ENCODE measurements at regions not wholly inside any gene's neighbourhood (a gene's known extent, or its start where the extent isn't known, plus 50 kb on each side); places are given as distances from the start of the nearest gene placed in this dataset.

GRCh38 chr4:128359422-128359821 is 71.8 kb upstream of the PGRMC2 start:
- Histone ChIP-seq H3K27me3 (no peaks in the 10 kb centered on the region), H3K9me3 (no peaks in the 10 kb centered on the region), H3K4me3 (ENCODE audit: low read depth, low read length) (no peak overlapping the region), H3K36me3 (no peaks in the 10 kb centered on the region), H3K4me1 (peaks cover 31% of the 10 kb centered on the region)
- no peak for TF ChIP-seq CTCF (IDR thresholded peaks at IDR 0.05; ENCODE audit: low read depth, low read length)
- no peak for DNase-seq

- no peak for TF ChIP-seq CTCF (IDR thresholded peaks at IDR 0.05; ENCODE audit: low read depth, low read length)
- H3K27me3 ChIP-seq = no peaks in the 10 kb centered on the region
- DNase-seq = no peak
- H3K9me3 ChIP-seq = no peaks in the 10 kb centered on the region
- H3K36me3 ChIP-seq = no peaks in the 10 kb centered on the region
- H3K4me3 ChIP-seq (ENCODE audit: low read depth, low read length) = no peak overlapping the region
- H3K4me1 ChIP-seq = peaks cover 36% of the 10 kb centered on the region
Measured at GRCh38 chr4:128358913-128359279, 71.3 kb upstream of the PGRMC2 start.

DNA sequence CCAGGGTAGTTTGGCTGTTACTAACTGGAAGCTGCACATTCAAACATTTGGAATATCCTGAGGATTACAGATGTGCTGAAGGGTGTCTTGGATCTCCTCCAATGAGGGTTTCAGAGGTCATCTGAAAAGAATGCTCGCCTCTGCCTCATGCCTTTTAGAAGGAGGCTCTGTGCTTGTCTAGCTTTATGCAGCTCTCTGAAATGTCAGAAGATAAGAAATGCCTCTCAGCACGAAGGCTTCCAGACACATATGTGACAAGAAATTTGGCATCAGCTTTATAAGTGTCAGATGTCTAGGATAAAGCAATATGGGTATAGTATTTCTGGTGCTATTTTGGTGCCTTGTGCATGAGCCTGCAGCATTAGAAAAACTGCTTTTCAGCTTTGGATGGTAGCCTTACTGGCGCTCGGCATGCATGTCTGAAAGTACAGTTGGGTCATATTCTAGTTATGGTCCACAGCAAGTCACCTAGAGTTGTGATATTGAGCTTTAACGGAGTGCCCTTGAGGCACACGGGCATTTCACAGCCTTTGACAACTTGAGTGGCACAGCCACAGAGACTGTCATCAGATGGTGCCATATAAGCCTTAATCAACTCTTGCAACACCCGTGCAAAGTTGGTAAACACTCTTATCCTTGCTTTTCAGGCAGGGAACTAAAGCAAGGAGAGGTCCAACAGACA is 70.8 kb upstream of the PGRMC2 start:
- Histone ChIP-seq H3K4me1 (peaks cover 39% of the 10 kb centered on the region), H3K27me3 (no peaks in the 10 kb centered on the region), H3K36me3 (no peaks in the 10 kb centered on the region), H3K4me3 (ENCODE audit: low read depth, low read length) (no peak overlapping the region), H3K9me3 (no peaks in the 10 kb centered on the region)
- TF ChIP-seq CTCF (IDR thresholded peaks at IDR 0.05; ENCODE audit: low read depth, low read length) = no peak
- DNase-seq = no peak

- no peak for TF ChIP-seq CTCF (IDR thresholded peaks at IDR 0.05; ENCODE audit: low read depth, low read length)
- H3K4me3 ChIP-seq (ENCODE audit: low read depth, low read length) = no peak overlapping the region
- H3K4me1 ChIP-seq = peaks cover 39% of the 10 kb centered on the region
- no peaks in the 10 kb centered on the region for H3K27me3 ChIP-seq
- no peaks in the 10 kb centered on the region for H3K36me3 ChIP-seq
- H3K9me3 ChIP-seq = no peaks in the 10 kb centered on the region
- no peak for DNase-seq
Measured at GRCh38 chr4:128357286-128357685, 69.7 kb upstream of the PGRMC2 start.

DNA sequence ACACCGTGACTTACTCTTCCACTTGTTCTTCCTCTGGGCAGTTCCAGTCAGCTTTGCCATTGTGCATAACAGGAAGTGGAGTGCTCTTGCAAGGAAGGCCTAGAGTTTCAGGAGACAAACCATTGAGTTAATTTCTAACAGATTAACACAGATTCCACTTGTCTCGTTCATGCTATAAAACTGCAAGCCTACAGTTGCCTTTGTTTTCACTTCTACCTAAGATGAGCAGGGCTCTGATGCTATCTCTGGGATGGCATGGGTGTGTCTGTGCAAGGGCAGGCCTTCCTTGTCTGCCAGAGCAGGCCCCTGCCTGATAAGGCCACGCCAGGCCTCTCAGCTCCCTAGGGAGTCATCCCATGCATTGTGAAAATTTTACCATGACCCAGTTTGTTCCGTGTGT is 67.7 kb upstream of the PGRMC2 start:
- Histone ChIP-seq H3K4me1 (peaks cover 39% of the 10 kb centered on the region), H3K4me3 (ENCODE audit: low read depth, low read length) (peak overlapping the region; percentile 11; the same call in 1 of the 2 replicates), H3K27me3 (no peaks in the 10 kb centered on the region), H3K36me3 (no peaks in the 10 kb centered on the region), H3K9me3 (no peaks in the 10 kb centered on the region)
- TF ChIP-seq CTCF (IDR thresholded peaks at IDR 0.05; ENCODE audit: low read depth, low read length) = no peak
- DNase-seq = peak; percentile 94

- H3K4me1 ChIP-seq = peaks cover 39% of the 10 kb centered on the region
- TF ChIP-seq CTCF (IDR thresholded peaks at IDR 0.05; ENCODE audit: low read depth, low read length) = no peak
- no peaks in the 10 kb centered on the region for H3K27me3 ChIP-seq
- no peaks in the 10 kb centered on the region for H3K36me3 ChIP-seq
- H3K4me3 ChIP-seq (ENCODE audit: low read depth, low read length) = no peak overlapping the region
- H3K9me3 ChIP-seq = no peaks in the 10 kb centered on the region
- DNase-seq = peak; percentile 59
Measured at GRCh38 chr4:128354205-128354821, 66.7 kb upstream of the PGRMC2 start.

All from BE2C (cell line).